Ascending aorta (tissue), 2 donors: ENCODE measurements at regions not wholly inside any gene's neighbourhood (a gene's known extent, or its start where the extent isn't known, plus 50 kb on each side); places are given as distances from the start of the nearest gene placed in this dataset.

ENCODE experiments used
- DNase-seq, 2 donors: peaks; one replicate each; pipeline ENCODE4 v3.0.0-alpha.2; 2019; ENCODE audit warnings: low spot score in 2 of 2
- H3K27ac ChIP-seq, 2 donors: fragments of 200-600 bp; sonication (generic); one replicate each; pipeline ENCODE4 v1.5.1; 2016 to 2017; ENCODE audit warnings: mild to moderate bottlenecking in 1 of 2
- H3K27me3 ChIP-seq: fragments of 200-600 bp; sonication (generic); one replicate; pipeline ENCODE4 v1.5.1; 2017
- H3K36me3 ChIP-seq, 2 donors: fragments of 200-600 bp; sonication (generic); one replicate each; pipeline ENCODE4 v1.5.1; 2016
- H3K4me1 ChIP-seq, 2 donors: fragments of 200-600 bp; sonication (generic); one replicate each; pipeline ENCODE4 v1.5.1; 2016 to 2017; ENCODE audit warnings: mild to moderate bottlenecking in 1 of 2
- H3K4me3 ChIP-seq, 2 donors: fragments of 200-600 bp; sonication (generic); one replicate each; pipeline ENCODE4 v1.5.1; 2016 to 2017; ENCODE audit warnings: mild to moderate bottlenecking in 1 of 2
- H3K9me3 ChIP-seq, 2 donors: fragments of 200-600 bp; sonication (generic); one replicate each; pipeline ENCODE4 v1.5.1; 2016
- CTCF ChIP-seq, 3 experiments: fragments of 200-600 bp in 2 of 3; fragments of 450-650 bp in 1 of 3; sonication (generic) in 2 of 3; IDR thresholded peaks; one replicate each; pipeline ENCODE4 v1.5.1; 2016 to 2019; ENCODE audit warnings: antibody characterized with exemption in 3 of 3, mild to moderate bottlenecking in 1 of 3, moderate library complexity in 1 of 3
- intact Hi-C: fragments of 100-400 bp; cut with DNase I; formaldehyde crosslinking; loops from one replicate; pipeline ENCODE4 v1.15.1; 2023

- H3K4me1 ChIP-seq: no peaks in the 10 kb centered on the region
- no peaks in the 10 kb centered on the region for H3K36me3 ChIP-seq
- TF ChIP-seq CTCF (IDR thresholded peaks at IDR 0.05): no peak
- no peaks in the 10 kb centered on the region for H3K27me3 ChIP-seq
- intact Hi-C loops: no loop called here
- no peaks in the 10 kb centered on the region for H3K9me3 ChIP-seq
- no peak overlapping the region for H3K27ac ChIP-seq
- no peak overlapping the region for H3K4me3 ChIP-seq
- DNase-seq: no peak
These were observed 449.1 kb downstream of the BCL11B start for GRCh38 chr14:98822917-98823316.

DNA sequence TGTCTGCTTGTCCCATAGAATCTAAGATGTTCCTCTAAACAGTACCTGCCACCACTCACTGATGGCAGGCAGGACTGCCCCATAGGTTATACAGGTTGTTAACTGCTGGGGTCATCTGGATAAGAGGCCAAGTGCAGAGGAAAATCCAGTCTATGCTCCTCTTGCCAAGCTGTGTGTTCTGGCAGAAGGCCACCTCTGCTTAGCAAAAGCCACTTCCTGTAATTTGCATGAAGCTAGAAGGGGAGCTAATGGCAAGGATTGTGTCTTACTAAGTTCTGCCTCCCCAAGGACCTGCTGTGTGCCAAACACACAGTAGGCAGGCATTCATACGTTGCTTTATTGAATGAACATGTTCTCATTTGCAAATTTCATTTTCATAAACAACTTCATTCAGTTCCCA, 445.4 kb downstream of the BCL11B start:
- Histone ChIP-seq H3K27ac (no peak overlapping the region), H3K4me1 (no peaks in the 10 kb centered on the region), H3K9me3 (no peaks in the 10 kb centered on the region), H3K4me3 (no peak overlapping the region), H3K36me3 (no peaks in the 10 kb centered on the region), H3K27me3 (no peaks in the 10 kb centered on the region)
- no peak for DNase-seq
- TF ChIP-seq CTCF (IDR thresholded peaks at IDR 0.05): no peak
- intact Hi-C loops: no loop called here

DNA sequence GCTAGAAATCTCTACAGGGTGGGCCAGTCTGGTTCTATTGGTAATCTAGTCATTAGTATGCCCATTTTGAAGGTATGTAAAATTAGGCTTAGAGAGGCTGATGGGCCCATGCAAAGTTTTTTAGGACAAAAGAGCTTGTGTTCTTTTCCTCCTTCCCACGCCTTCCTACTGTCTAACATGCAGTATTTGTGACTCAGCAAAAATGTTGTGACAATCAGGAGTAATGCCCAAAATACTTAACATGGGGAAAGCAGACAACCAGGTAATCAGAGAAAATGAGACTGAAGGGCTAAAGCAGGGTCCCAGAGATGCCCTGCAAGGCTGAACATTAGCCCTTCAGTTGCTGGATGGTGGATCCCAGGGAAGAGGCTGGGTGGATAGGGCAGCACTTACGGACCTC, 437.9 kb downstream of the BCL11B start:
- no peaks in the 10 kb centered on the region for H3K9me3 ChIP-seq
- no peak for DNase-seq
- no peak overlapping the region for H3K4me3 ChIP-seq
- intact Hi-C loops: no loop called here
- TF ChIP-seq CTCF (IDR thresholded peaks at IDR 0.05): no peak
- no peaks in the 10 kb centered on the region for H3K27me3 ChIP-seq
- H3K36me3 ChIP-seq: no peaks in the 10 kb centered on the region
- H3K27ac ChIP-seq: no peak overlapping the region
- H3K4me1 ChIP-seq: no peaks in the 10 kb centered on the region

- H3K27me3 ChIP-seq: no peaks in the 10 kb centered on the region
- intact Hi-C loops: no loop called here
These were observed 436.8 kb downstream of the BCL11B start for GRCh38 chr14:98835051-98835824.

GRCh38 chr14:98835825-98836100, 436.2 kb downstream of the BCL11B start:
- Histone ChIP-seq H3K9me3 (no peaks in the 10 kb centered on the region), H3K36me3 (no peaks in the 10 kb centered on the region), H3K27ac (no peak overlapping the region), H3K4me3 (no peak overlapping the region), H3K4me1 (no peaks in the 10 kb centered on the region), H3K27me3 (no peaks in the 10 kb centered on the region)
- DNase-seq: no peak
- TF ChIP-seq CTCF (IDR thresholded peaks at IDR 0.05): no peak
- intact Hi-C loops: no loop called here

More at GRCh38 chr14:98835051-98835824, 436.8 kb downstream of the BCL11B start:
- no peaks in the 10 kb centered on the region for H3K4me1 ChIP-seq
- no peak for TF ChIP-seq CTCF (IDR thresholded peaks at IDR 0.05)
- no peak overlapping the region for H3K4me3 ChIP-seq
- H3K9me3 ChIP-seq: no peaks in the 10 kb centered on the region
- no peaks in the 10 kb centered on the region for H3K36me3 ChIP-seq
- H3K27ac ChIP-seq: no peak overlapping the region
- DNase-seq: no peak

- intact Hi-C loops: no loop called here
- no peaks in the 10 kb centered on the region for H3K36me3 ChIP-seq
- DNase-seq: no peak
- H3K27me3 ChIP-seq: no peaks in the 10 kb centered on the region
- no peak overlapping the region for H3K27ac ChIP-seq
- no peaks in the 10 kb centered on the region for H3K4me1 ChIP-seq
- no peaks in the 10 kb centered on the region for H3K9me3 ChIP-seq
- TF ChIP-seq CTCF (IDR thresholded peaks at IDR 0.05): no peak
- no peak overlapping the region for H3K4me3 ChIP-seq
These were observed 431.9 kb downstream of the BCL11B start for GRCh38 chr14:98840091-98840490.
